K562 (cell line): ENCODE measurements at regions not wholly inside any gene's neighbourhood (a gene's known extent, or its start where the extent isn't known, plus 50 kb on each side); places are given as distances from the start of the nearest gene placed in this dataset.

Source experiments
- ATAC-seq: fragments of 200-7000 bp; cut with Tn5 transposase; 3 replicates; pipeline ENCODE4 v1.9.1; 2020; ENCODE audit warnings: moderate library complexity
- BruUV-seq: library from RNA; stranded (reverse); fragments of 400-500 nt; replicated peaks from 2 replicates; lab custom pipeline; 2021; lab: Mats Ljungman, UMichigan
- CTCF ChIA-PET: fragments of 300-600 bp; formaldehyde crosslinking; extraction: SDS; loops from one replicate; lab custom pipeline; 2021; ENCODE audit warnings: low intra/inter-chr PET ratio; lab: Yijun Ruan, JAX
- POLR2A ChIA-PET: fragments of 300-600, 350-650 bp; sonication (Branson Sonifier 250); formaldehyde crosslinking; extraction: SDS; loops from one replicate; lab custom pipeline; 2021; ENCODE audit warnings: antibody characterized with exemption, inconsistent platforms; lab: Yijun Ruan, JAX
- DNase-seq, 4 experiments: peaks; one replicate each; pipeline versions ENCODE4 v3.0.0 to v3.0.0-alpha.2; 2011 to 2018; ENCODE audit warnings: low spot score in 3 of 4, mixed read lengths in 3 of 4; ENCODE audit errors: extremely low read depth in 1 of 4
- FAIRE-seq: peaks from 2 replicates; lab custom pipeline; 2011; peaks lifted over from hg19 to GRCh38; lab: Jason Lieb, UNC
- H2AFZ ChIP-seq: 2 replicates; pipeline ENCODE4 v1.6.0; 2011; ENCODE audit warnings: low read depth, low read length, control low read depth, inconsistent platforms
- H3K27ac ChIP-seq: fragments of 200-600 bp; 3 replicates; pipeline ENCODE4 v1.8.0; 2011; ENCODE audit warnings: low read depth, mild to moderate bottlenecking, control low read depth, inconsistent platforms, low read length, moderate library complexity, mixed read lengths; ENCODE audit errors: extremely low read depth
- H3K27me3 ChIP-seq, 2 experiments: fragments of 300-600 bp in 1 of 2; 2 replicates in 1 of 2; 3 replicates in 1 of 2; pipeline versions ENCODE4 v1.6.0 to v1.8.0; 2011; ENCODE audit warnings: inconsistent platforms in 2 of 2, low read length in 2 of 2, mild to moderate bottlenecking in 1 of 2, mixed read lengths in 1 of 2, moderate library complexity in 1 of 2; ENCODE audit not compliant: control insufficient read depth in 2 of 2, insufficient read depth in 2 of 2
- H3K36me3 ChIP-seq: fragments of 300-600 bp; 3 replicates; pipeline ENCODE4 v1.8.0; 2011; ENCODE audit warnings: mild to moderate bottlenecking, low read length, inconsistent platforms; ENCODE audit not compliant: control insufficient read depth, insufficient read depth
- H3K4me1 ChIP-seq, 2 experiments: fragments of 200-600 bp in 1 of 2; replicated peaks in 1 of 2; 2 replicates in 1 of 2; 3 replicates in 1 of 2; pipeline versions ENCODE4 v1.5.1 to v1.8.0; 2011; ENCODE audit warnings: inconsistent platforms in 2 of 2, low read length in 2 of 2, mild to moderate bottlenecking in 1 of 2, mixed read lengths in 1 of 2, moderate library complexity in 1 of 2; ENCODE audit not compliant: control insufficient read depth in 2 of 2, insufficient read depth in 2 of 2
- H3K4me2 ChIP-seq: 2 replicates; pipeline ENCODE4 v1.6.1; 2011; ENCODE audit warnings: low read length, control low read depth, inconsistent platforms, mixed read lengths; ENCODE audit not compliant: insufficient read depth
- H3K4me3 ChIP-seq: fragments of 200-600 bp; sonication (generic), shearing (Covaris generic); 2 replicates; pipeline ENCODE4 v1.5.1; 2016; ENCODE audit warnings: control low read depth, inconsistent platforms
- H3K79me2 ChIP-seq: fragments of 200-600 bp; 3 replicates; pipeline ENCODE4 v1.8.0; 2011; ENCODE audit warnings: low read length, inconsistent platforms; ENCODE audit not compliant: control insufficient read depth, insufficient read depth
- H3K9ac ChIP-seq, 2 experiments: 2 replicates each; pipeline versions ENCODE4 v1.6.0 to v1.6.1; 2011; ENCODE audit warnings: low read depth in 2 of 2, low read length in 2 of 2, control low read depth in 1 of 2, inconsistent platforms in 1 of 2, mild to moderate bottlenecking in 1 of 2, mixed read lengths in 1 of 2; ENCODE audit not compliant: insufficient read depth in 1 of 2
- H3K9me1 ChIP-seq: one replicate; pipeline ENCODE4 v1.6.0; 2011; ENCODE audit warnings: inconsistent platforms, mild to moderate bottlenecking, low read length, moderate library complexity; ENCODE audit not compliant: control insufficient read depth, insufficient read depth
- H3K9me3 ChIP-seq: replicated peaks from 2 replicates; pipeline ENCODE4 v1.5.1; 2011; ENCODE audit warnings: low read depth, low read length, inconsistent platforms; ENCODE audit not compliant: control insufficient read depth, insufficient read depth
- H4K20me1 ChIP-seq: replicated peaks from 2 replicates; pipeline ENCODE4 v1.6.1; 2011; ENCODE audit warnings: low read length, inconsistent platforms, mixed read lengths; ENCODE audit not compliant: control insufficient read depth, insufficient read depth
- E2F5 ChIP-seq: sonication (generic); formaldehyde crosslinking; IDR thresholded peaks from 2 replicates; pipeline ENCODE4 v1.8.0; 2022; ENCODE audit warnings: mild to moderate bottlenecking, missing genetic modification reagents
- ELF1 ChIP-seq: fragments of 200-800 bp; sonication (Bioruptor generic); IDR thresholded peaks from 2 replicates; pipeline ENCODE4 v1.6.1; 2016; ENCODE audit warnings: missing genetic modification characterization, missing compliant biosample characterization
- GTF2B ChIP-seq: IDR thresholded peaks from 2 replicates; pipeline ENCODE4 v1.6.1; 2011; ENCODE audit not compliant: insufficient read length; ENCODE audit errors: extremely low read depth
- KAT8 ChIP-seq: fragments of 450-650 bp; IDR thresholded peaks from 2 replicates; pipeline ENCODE4 v1.6.1; 2016; ENCODE audit warnings: low read depth, mild to moderate bottlenecking
- KLF6 ChIP-seq: fragments of 250-450 bp; sonication (Bioruptor Pico); IDR thresholded peaks from 2 replicates; pipeline ENCODE4 v1.4.0; 2020; ENCODE audit warnings: mild to moderate bottlenecking, moderate library complexity, borderline replicate concordance
- NFE2 ChIP-seq: IDR thresholded peaks from 2 replicates; pipeline ENCODE4 v1.6.1; 2014; ENCODE audit warnings: antibody characterized with exemption, low read depth
- ZNF277 ChIP-seq: fragments of 250-450 bp; sonication (Bioruptor Pico); IDR thresholded peaks from 2 replicates; pipeline ENCODE4 v1.8.0; 2022; ENCODE audit warnings: inconsistent platforms, mild to moderate bottlenecking, moderate library complexity, borderline replicate concordance
- ZNF644 ChIP-seq: fragments of 200-800 bp; sonication (Bioruptor generic); IDR thresholded peaks from 2 replicates; pipeline ENCODE4 v1.6.1; 2016; ENCODE audit warnings: low read depth, missing genetic modification characterization, missing compliant biosample characterization
- ZNF75A ChIP-seq: fragments of 450-650 bp; formaldehyde crosslinking; IDR thresholded peaks from 2 replicates; pipeline ENCODE4 v1.4.0; 2020; ENCODE audit warnings: mild to moderate bottlenecking
- WGBS: fragments of 100-300 bp; shearing (Covaris generic); methylation state at CpG from one replicate; pipeline ENCODE4 v1.1.6; 2016; ENCODE audit warnings: low coverage, mixed read lengths; ENCODE audit not compliant: insufficient coverage; ENCODE audit errors: missing lambda C conversion rate; 5-methylcytosine and 5-hydroxymethylcytosine counted together
- in situ Hi-C: fragments of 300-500 bp; cut with MboI; formaldehyde crosslinking; loops from 4 replicates; pipeline ENCODE4 v1.15.0; 2018; ENCODE audit warnings: inconsistent platforms, mixed read lengths
- intact Hi-C: fragments of 100-400 bp; cut with micrococcal nuclease; formaldehyde crosslinking; loops from 2 replicates; pipeline ENCODE4 v1.14.2; 2022

- Histone ChIP-seq H3K4me2 (no peak overlapping the region), H3K4me1 (no peaks in the 10 kb centered on the region), H3K4me3 (no peak overlapping the region)
- no peak for DNase-seq
- TF ChIP-seq E2F5 (CRISPR knock-in tag), result no peak
- no peak for TF ChIP-seq KLF6 (CRISPR knock-in tag)
- no peak for TF ChIP-seq GTF2B
- TF ChIP-seq ZNF644 (tag), result no peak
- TF ChIP-seq ZNF277 (CRISPR knock-in tag), result no peak
- TF ChIP-seq NFE2, result no peak
- TF ChIP-seq ZNF75A, result no peak
- TF ChIP-seq KAT8, result no peak
- no peak for TF ChIP-seq ELF1 (tag)
- TF ChIP-seq, all 486 proteins: peak for 0
- in situ Hi-C loops, result no loop called here
- Histone ChIP-seq H3K9ac (no peak overlapping the region), H2AFZ (no peak overlapping the region), H3K27me3 (no peaks in the 10 kb centered on the region), H3K27ac (no peak overlapping the region), H3K36me3 (no peaks in the 10 kb centered on the region), H3K79me2 (no peaks in the 10 kb centered on the region), H4K20me1 (no peaks in the 10 kb centered on the region), H3K9me1 (no peaks in the 10 kb centered on the region), H3K9me3 (no peaks in the 10 kb centered on the region)
- FAIRE-seq (no peak), ATAC-seq (no peak)
- intact Hi-C loops, result no loop called here
- no TSS peak for BruUV-seq
- POLR2A ChIA-PET, result no interaction called here
- CTCF ChIA-PET, result no interaction called here
- WGBS, result 3% methylated on average over 3 of the region's 3 CpGs
Observed at GRCh38 chr9:115169003-115169402, 51.0 kb upstream of the TNC start.
